ENCODE measurements at regions not wholly inside any gene's neighbourhood (a gene's known extent, or its start where the extent isn't known, plus 50 kb on each side); places are given as distances from the start of the nearest gene placed in this dataset.

DNA sequence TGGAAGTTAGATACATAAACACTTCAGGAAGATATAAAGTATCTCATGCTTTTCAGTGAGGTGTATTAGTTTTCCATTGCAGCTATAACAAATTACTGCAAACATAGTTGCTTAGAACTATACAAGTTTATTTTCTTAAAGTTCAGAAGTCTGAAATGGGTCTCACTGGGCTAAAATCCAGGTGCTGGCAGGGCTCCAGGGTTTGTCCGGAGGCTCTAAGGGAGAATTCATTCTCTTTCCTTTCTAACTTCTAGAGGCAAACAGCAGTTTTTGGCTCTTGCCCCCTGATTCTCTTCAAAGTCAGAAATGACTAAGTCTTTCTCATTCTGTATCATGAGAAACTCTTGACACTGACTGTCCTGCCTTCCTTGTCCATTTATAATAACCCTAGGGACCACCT lies 138.8 kb downstream of the AASDHPPT start:
- DNase-seq, result no peak

DNA sequence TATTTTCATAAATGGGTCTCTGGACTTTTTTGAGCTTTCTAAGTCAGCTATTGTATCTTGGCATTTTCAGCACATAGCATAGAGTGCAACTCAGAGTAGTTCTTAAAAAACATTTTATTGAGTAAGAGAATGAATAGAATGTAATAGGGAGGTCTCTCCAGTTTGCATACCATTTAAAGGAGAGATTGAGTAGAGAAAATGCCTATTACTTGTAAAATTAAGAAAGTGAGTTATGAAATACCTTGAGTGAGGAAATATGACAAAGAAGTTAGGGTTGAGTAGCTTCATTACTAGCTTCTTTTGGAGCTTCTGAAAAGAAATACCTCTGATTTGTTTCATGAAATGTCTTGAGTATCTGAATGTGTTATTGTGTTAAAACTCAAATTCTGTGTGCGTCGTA lies 140.0 kb downstream of the AASDHPPT start:
- no peak for DNase-seq

DNA sequence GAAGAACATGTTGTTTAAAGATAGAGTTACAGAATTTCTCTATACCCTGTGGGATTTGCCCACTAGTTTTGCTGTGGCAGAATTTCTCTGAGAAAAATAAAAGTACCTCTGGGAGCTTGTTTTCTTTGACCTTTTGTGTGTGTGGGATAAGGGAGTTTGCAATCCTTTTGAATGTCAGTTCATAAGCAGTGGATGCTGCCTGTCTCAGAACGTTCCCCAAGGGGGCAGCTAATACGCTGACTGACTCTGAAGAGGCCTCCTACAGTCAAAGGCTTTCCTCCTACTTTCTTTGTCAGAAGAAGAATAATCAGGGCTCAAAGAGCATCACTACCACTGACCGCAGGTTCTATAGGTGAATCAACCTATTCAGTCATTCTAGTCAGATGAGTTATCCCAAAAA lies 140.6 kb downstream of the AASDHPPT start:
- no peak for DNase-seq

DNA sequence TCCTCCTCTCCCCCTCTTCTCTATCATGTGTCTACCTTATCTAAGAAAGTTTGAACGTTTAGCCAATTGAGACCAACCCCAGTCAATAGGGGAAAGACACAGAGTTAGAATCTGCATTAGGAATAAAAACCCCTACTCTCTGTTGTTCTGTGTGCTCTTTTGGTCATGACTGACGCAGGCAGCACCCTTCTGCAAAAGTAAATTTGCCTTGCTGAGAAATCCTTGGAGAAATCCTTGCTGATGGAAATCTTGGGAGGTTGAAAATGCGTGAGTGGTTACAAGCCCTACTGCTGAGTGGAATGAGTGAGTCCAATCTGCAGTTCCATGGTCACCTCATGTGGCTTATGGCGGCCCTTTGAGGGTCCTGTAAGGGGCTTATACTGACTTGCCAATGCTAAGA lies 145.2 kb downstream of the AASDHPPT start:
- DNase-seq, result no peak

GRCh38 chr11:106224172-106224571 lies 146.7 kb downstream of the AASDHPPT start:
- DNase-seq, result no peak

- DNase-seq, result no peak
Measured at GRCh38 chr11:106228996-106229395, 151.5 kb downstream of the AASDHPPT start.

- DNase-seq, result no peak
Measured at GRCh38 chr11:106231591-106231990, 154.1 kb downstream of the AASDHPPT start.

GRCh38 chr11:106233191-106233590 lies 155.7 kb downstream of the AASDHPPT start:
- DNase-seq, result no peak

DNA sequence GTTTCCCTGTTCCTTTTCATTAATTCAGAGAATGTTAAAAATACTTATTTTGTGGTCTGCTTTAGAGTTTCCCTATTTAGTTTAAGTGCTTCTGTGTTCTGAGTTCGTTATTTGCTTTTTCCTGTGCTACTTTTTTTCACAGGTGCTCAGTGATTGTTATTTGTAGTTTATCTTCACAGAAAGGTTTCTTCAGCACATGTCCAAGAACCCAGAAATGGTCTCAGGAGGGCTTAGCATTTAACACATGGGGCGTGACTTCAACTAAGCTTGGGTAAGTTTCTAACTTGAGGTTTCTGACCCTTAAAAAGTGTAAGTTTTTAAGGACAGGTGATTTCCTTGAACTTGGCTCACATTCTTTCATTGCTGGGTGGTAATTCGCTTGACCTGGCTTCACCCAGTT lies 157.3 kb downstream of the AASDHPPT start:
- no peak for DNase-seq

DNA sequence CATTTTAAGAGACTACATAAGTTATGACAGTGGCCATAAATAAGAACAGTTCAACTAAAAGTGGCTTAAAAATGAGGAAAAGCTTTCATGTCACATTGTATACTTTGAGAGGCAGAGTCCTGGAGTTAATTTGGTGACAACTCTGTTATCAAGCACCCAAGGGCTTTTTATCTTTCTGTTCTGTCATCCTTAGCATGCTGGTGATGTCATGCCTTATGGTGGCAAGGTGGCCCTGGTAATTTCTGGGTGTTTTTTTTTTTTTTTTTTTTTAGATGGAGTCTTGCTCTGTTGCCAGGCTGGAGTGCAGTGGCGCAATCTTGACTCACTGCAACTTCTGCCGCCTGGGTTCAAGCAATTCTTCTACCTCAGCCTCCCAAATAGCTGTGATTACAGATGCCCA lies 158.8 kb downstream of the AASDHPPT start:
- no peak for DNase-seq

DNA sequence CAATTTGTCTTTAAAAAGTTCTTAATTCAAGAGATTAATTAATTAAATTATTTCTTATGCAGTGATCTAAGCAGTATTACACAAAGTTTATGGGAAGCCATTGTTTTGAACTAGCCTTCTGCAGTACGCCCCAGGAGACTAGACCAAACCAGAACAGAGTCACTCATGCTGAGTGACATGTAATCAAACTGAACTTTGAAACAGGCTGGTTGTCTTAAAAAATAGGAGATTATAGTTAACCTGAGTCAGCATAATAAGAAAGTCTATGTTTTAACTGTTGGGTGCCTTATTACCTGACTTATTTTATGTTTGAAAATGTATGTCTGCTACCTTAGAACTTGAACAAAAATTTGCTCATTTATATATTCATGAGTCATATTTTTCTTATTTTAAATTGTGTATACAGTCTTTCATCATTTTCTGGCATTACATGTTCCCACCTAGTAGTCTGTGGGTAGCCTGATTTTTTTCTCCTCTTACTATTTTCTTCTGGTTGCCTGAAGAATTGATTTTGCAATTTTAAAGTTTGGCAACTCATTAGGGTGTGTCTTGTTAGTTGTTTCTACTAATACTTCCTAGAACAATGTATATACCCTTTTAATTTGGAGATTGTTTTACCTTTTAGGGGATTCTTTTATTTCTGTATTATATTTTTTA lies 161.4 kb downstream of the AASDHPPT start:
- no peak for DNase-seq

DNA sequence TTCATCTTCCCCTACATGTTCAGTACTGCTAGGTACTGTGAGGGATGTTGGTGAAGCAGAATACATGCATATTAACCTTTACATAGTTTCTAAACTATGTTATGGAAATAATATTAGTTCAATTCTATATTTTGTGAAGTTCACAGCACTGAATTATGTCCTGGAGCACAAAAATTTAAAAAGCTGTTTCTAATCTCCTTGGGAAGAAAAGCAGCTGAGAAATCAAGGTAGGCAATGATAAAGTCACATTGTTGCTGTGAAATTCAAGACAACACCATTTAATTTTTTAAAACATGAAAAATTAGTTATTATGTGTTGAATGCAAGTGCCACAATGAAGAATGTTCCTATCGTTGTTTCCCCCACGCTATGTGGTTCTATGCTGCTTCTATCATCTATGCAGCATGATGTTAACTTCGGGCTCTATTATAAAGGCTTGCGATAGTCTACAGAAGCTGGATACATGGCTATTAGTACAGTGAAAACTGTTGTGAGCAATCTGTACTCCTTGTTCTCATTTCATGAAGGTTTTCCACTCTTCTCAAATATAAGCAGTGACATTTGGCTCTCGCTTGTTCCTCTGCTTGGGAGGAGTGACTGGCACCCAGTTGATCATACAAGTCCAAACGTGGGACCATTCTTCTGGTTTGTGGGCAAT lies 164.3 kb downstream of the AASDHPPT start:
- no peak for DNase-seq

DNA sequence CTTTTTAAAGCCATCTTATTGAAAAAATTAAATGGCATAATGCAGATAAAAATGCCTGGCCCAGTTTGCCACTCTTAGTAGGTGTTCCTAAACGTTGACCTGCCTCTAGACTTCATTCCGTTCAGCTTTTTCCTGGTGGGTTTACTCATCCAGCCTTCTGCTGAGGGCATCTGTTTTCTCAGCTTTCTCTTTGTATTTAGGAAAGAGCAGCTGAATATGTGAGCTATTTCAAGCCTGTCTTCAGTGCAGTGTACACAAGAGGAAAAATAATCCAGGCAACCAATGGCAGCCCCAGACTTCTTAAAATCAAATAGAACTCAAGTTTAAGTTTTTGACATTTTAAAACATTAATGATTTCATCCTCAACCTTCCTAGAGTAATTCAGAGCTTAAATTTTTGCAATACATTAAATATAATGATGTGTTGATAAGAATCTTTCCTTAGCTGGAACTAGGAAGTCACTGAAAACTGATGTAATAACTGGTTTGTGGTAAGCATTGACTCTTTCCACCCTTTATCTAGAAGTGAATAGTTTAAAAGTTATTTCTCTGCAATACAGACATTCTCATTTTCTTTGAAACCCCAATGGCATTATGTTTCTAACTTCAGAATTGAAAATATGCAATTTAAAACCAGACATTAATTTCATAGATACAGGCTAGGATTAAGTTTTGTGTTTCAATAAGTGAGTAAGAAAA lies 165.4 kb downstream of the AASDHPPT start:
- DNase-seq, result no peak

- DNase-seq, result no peak
Measured at GRCh38 chr11:106246495-106246894, 169.0 kb downstream of the AASDHPPT start.

DNA sequence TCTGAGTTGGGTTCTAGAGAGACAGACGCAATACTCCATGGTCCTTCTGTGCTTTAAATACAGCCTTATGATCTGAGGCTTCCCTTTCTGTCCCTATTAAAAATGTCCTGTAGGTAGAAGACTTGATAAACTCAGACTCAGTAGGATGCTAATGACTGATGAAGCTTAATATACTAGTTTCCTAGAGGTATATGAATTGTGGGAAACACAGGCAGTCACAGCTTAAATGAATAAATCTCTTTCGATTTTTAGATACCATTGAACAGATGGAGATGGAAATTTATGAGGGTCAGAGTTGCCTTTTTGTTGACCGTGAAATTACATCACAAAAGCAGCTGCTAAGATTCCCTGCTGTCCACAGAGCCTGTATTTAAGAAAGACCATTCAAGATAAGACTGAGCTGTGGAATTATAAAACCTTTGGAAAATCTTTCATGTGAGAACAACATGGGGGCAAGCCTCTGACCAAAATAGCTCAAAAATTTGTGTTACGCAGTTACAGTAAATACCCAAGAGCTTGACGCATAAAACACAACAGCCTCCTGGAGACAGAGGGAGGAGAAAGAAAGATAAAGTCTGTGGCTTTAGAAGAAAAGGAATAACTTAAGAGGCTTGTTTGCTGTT lies 172.3 kb downstream of the AASDHPPT start:
- DNase-seq, result no peak

DNA sequence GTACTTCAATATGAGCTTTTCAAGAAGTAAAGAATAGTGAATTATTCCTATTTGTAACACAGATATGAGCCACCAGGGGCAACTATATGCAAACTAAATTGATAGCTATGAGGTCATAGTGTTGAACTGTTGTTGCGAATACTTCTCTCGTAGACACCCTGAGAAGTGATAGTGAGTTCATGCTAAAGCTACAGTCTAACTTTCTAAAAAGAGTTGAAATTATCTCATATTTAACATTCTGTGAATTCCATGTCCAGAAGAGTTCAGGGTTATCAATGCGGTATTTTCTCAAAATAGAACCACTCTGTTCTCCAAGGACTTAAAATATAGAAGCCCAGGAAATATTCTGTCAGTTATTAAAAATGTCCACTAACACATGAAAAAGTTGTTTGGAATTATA lies 185.4 kb downstream of the AASDHPPT start:
- DNase-seq, result no peak

- no peak for DNase-seq
Measured at GRCh38 chr11:106263527-106263926, 186.1 kb downstream of the AASDHPPT start.

DNA sequence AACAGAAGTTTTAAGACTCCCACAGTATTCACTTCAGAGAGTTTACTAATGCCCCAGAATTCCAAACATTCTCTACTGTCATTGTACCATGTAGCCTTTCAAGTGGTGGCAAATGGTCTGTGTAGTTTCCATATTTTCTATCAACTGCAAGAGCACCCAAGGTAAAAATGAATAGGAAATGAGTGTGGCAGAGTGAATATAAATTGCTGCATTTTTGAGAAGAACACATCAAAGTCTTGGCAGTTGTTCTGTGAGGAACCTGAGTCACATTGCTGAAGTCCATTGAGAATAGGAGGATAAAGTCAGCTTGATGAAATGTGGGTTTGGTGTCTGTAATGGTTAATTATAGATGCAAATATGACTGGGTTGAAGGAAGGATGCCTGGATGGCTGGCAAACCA lies 193.6 kb downstream of the AASDHPPT start:
- DNase-seq, result no peak

GRCh38 chr11:106271686-106272085 lies 194.2 kb downstream of the AASDHPPT start:
- DNase-seq, result no peak

- DNase-seq, result no peak
Measured at GRCh38 chr11:106275151-106275550, 197.7 kb downstream of the AASDHPPT start.

DNA sequence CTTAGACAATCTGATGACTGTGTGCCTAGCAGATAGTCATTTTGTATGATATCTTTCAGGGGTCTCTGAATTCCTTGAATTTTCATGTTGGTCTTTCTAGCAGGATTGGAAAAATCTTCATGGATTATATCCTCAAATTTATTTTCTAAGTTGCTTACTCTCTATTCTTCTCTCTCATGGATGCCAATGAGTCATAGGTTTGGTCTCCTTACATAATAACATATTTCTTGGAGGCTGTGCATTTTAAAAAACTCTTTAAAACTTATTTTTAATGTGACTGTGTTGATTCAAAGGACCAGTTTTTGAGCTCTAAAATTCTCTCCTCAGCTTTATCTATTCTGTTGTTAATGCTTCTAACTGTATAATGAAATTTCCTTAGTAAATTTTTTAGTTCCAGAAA lies 198.7 kb downstream of the AASDHPPT start:
- DNase-seq, result no peak

DNA sequence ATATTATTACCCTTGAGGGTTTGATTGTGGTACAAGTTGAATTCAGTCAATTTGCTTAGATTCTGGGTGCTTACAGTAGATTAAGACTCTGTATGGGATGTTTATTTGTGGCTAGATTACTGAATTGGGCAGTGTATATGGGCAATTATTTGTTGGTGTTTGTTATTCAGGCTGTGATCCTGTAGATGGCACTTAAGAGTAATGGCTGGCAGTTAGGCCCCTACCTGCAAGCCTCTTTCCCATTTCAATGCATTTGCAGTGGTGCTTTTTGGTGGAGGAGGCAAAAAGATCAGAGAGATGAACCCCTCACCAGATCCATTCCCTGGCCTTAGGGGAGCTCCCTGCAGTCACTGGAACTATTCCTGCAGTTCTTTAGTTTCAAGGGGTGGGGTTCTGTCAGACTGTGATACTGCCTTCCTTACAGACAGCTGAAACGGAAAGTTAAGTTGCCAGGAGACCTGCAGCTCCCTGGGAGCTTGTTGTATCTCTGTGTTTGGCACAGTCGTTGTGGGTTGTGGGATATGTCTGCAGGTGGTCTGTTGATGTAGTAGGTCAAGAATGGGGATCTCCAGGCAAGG lies 199.5 kb downstream of the AASDHPPT start:
- no peak for DNase-seq

- DNase-seq, result no peak
Measured at GRCh38 chr11:106277484-106277883, 200.0 kb downstream of the AASDHPPT start.
